ENCODE measurements at regions not wholly inside any gene's neighbourhood (a gene's known extent, or its start where the extent isn't known, plus 50 kb on each side); places are given as distances from the start of the nearest gene placed in this dataset.
"Not testable (repeated sequence)": the region's sequence is repeated elsewhere in the genome, so short reads cannot be mapped to it uniquely, and the experiment has no call there.

DNA sequence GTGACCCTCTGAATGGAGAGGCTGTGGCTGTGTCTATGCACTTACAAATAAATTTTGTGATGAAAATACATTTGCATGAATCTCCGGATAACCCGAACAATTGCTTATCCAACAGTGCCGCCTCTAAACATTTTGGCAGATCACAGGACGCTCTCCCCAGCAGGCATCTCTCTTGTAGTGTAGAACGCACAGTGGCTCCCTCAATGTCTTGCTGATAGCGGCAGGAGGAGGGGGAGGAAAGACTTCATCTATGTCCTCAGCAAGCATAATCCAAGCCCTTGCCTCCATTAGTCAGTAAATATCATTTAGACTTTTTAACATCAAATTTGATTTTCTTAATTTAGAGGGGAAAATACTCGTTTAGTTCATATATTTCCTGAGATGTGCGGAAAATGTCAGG lies 318.1 kb upstream of the IGF1R start:
- DNase-seq (ENCODE audit: low spot score): no peak

DNA sequence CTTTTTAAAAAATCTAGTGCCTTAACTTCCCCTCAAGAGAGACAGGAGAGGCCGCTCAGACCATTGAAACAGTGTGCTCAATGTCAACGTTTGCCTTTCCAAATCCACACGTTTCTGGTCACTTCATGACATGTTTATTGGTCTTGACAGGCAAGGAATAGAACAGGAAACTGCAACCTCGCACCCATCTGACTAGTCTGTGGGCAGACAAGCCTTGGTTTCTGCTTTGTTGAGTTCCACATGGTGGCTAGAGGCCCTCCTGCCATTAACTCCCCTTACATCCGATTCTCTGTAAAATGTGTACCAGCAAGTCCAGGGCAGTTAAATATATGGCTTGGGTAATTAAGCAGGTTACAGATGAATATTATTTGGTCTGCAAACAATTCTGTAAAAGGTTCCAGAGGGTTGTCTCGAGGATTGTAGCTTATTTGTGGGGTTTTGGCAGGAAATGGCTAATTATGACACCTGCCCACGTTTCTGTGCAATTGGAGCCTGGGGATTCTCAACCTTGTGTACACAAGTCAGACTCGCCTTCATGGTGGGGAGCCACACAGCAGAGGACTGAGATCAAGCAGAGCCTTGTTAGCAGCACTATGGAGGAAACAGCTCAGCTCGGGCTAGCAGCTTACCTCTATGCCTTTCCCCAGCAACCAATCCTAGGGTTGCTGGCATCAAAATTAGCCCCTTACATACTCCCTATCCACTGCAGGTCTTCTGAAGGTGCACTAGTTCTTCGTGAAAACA lies 317.5 kb upstream of the IGF1R start:
- DNase-seq (ENCODE audit: low spot score): no peak

DNA sequence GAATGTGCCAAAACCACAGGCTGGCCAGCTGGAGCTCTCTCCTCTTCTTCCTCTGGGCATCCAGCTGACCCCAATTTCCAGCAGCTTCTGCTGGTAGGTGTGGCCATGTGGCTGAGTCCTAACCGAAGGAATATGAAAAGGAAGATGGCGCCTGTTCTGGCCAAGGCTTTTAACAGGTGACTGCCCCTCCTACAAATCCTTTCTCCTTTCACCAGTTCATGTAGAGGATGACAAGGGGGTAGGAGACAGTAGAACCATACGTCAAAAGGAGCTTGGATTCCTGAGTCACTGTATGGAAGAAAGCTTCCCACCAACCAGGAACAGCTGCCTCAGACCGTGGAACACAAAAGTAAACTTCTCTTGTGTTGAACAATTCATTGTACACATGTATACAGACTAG lies 316.7 kb upstream of the IGF1R start:
- no peak for DNase-seq (ENCODE audit: low spot score)

DNA sequence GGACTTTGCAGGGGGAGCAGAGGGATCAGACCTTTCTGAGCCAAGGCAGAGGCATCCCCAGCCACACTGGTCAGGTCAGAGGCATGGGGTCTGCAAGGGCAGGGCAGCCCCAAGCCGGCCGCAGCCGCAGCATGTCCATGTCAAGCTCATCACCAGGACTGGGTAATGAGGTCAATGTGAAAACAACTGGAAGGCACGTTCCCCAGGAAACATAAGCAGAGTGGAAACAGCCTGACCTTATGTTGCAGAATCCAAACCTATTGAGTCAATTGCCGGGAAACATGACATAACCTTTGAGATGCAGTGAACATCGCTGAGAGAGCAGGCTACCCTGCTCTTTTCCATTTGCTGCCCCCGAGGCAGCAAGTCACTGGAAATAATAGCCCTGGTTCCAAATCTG lies 315.1 kb upstream of the IGF1R start:
- DNase-seq (ENCODE audit: low spot score): no peak

DNA sequence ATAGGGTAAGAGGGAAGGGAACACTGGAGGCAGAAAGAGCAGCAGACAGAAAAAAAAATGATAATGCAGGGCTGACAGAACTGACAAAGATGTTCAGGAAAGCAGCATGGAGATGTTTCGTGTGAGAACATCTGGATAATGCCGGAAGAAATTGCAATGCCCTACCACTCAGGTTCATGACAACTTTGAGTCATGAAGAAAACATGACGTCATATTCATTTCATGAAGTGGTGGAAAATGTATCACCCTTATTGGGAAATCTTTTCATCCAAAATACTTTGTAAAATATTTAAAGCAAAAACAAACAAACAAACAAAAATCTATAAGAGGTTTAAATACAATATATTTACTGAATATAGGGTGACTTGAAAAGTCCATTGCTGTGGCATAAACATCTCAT lies 305.4 kb upstream of the IGF1R start:
- no peak for DNase-seq (ENCODE audit: low spot score)

DNA sequence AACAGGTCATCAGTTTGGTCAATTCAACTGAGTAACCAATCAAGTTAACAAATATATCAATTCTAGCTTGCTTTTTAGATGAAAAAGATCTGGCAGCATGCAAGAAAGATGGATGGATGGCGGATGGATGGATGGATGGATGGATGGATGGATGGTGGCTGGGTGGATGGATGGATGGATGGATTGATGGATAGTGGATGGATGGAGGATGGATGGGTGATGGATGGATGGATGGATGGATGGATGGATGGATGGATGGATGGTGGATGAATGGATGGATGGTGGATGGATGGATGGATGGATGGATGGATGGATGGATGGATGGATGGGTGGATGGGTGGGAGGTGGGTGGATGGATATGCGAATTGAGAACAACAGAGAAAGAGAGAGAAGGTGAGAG lies 303.7 kb upstream of the IGF1R start:
- no peak for DNase-seq (ENCODE audit: low spot score)

DNA sequence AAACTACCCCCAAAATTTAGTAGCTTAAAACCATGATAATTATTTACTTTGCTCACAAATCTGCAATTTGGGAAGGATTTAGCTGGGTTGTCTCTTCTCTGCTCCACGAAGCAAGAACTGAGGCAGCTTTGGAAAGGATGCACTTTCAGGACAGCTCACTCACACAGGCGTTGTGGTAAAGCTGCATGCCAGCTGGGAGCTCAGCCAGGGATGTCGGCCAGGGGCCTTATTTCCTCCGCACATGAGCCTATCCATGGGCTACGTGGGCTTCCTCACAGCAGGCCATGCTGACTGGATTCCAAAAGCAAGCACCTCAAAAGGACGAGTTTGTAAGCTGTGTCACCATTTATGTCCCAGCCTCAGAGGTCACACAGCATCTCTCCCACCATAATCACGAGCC lies 301.3 kb upstream of the IGF1R start:
- no peak for DNase-seq (ENCODE audit: low spot score)

DNA sequence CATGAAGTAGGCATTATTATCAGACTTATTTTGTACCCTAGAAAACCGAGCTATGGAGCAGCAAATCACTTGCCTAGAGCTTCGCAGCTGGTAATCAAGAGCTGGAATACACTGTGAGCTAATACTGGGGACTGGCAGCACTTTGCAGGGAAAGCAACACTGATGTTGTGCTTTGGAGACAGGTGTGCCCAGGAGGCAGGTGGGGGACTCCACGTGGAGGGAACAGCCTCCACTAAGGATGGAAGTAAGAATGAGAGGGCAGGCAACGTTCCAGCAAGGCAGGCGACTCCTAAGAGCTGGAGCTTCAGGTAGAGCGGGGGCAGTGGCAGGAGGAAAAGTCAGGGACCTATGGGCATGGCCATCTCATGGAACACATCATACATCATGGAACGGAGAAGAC lies 300.5 kb upstream of the IGF1R start:
- DNase-seq (ENCODE audit: low spot score): no peak

DNA sequence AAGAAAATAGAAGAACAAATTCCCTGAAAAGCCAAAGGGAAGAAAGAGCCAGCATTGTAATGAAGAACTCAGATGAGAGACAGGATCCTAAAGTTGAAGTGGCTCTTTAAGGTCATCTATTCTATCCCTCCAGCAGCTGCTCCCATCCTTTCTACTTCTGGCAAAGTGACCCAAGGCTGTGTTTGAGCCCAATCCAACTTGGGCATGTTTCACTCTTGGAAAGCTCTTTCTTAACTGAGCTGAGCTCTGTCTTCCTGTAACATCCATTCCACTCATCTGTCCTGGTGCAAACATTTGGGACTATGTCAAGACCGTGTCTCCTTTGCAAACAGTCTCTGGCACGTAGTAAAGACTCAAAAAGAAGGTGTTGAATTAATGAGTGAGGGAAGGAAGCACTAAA lies 298.1 kb upstream of the IGF1R start:
- no peak for DNase-seq (ENCODE audit: low spot score)

DNA sequence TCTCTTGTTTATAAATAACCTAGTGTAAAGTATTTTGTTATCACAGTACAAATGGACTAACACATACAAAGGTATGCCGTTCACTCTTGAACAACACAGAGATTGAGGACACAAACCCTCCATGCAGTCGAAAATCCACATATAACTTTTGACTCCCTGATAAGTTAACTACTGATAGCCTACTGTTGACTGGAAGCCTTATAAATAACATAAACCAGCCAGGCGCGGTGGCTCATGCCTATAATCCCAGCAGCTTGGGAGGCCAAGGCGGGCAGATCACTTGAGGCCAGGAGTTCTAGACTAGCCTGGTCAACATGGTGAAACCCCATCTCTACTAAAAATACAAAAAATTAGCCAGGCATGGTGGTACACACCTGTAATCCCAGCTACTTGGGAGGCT lies 290.1 kb upstream of the IGF1R start:
- not testable (repeated sequence) for DNase-seq (ENCODE audit: low spot score)

DNA sequence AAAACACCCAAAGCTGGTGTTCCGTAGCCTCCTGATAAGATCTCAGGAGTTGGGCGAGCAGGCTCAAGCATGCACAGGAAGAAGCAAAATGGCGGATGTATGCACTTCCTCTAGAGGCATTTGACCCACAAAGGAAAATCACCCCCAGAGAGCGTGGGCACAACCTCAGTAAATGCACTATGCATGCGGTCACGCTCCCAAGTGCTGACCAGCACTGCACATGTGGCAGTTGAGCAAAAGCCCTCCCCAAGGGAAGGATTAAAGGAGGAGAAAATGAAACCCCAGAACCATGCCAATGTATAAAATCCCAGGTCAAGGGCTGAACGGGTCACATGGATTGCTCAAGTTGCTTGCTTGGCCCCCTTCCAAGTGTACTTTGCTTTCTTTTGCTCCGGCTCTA lies 289.4 kb upstream of the IGF1R start:
- no peak for DNase-seq (ENCODE audit: low spot score)

DNA sequence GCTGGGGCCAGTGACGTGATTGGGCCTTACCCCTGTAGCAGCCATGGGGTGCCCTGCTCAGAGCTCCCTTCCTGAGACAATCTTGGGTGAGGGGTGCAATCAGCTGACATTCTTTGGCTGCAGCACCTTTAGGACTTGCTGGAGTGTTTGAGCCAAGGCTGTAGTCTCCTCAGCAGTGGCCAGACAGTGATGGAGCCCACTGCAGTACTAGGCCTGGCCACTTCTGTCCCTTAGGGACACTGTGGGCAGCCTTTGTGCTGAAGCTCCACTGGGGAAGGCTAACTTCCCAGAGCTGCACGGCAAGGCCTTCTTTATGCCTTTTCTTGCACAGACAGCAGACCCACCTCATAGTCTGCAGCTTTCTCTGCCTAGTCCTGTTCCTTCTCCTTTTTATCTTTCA lies 284.9 kb upstream of the IGF1R start:
- DNase-seq (ENCODE audit: low spot score): no peak

DNA sequence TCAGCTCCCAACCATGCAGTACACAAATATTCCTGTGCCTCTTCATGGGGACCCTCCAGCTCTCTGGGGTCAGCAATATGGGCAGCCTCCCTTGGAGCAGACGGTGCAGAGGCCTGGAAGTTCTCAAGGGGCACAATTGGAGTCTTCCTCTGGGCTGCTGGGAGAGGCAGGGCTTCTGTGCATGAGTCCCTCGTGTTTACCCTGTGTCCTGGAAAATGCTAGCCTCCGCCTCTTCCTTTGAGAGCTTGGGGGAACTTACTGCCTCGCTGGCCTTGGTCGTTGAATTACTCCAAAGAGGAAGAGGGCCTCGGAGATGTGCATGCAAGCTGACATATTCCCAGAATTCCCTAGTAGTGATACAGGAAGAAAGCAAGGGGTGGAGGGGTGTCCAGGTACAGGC lies 284.4 kb upstream of the IGF1R start:
- no peak for DNase-seq (ENCODE audit: low spot score)

DNA sequence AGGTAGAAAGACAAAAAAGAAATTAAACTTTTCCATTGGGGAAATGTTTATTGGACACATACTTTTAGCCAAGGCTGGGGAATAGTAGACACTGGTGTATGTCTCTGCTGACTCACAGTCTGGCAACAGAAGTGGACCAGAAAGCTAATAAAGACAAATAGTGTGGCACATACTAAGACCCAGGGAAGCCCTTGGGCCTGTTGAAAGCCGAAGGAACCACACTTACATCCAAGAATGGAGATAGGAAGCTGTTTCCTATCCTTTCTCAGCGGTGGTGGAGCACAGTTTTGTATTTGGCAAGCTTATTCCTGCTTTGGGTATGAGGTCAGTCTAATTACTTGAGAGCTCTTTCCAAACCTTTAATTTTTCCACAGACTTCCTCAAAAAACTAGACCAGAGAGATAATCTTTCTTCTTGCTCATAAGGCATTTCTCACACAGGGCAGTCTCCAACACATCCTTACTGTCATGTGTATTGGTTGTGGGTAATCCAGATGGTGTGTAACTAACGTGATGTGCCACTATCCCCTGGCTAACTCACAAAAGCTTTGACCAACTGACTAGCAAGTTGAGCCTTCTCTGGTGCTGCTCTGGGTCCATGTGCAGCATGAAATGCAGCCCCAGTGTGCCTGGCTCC lies 279.1 kb upstream of the IGF1R start:
- DNase-seq (ENCODE audit: low spot score): no peak

DNA sequence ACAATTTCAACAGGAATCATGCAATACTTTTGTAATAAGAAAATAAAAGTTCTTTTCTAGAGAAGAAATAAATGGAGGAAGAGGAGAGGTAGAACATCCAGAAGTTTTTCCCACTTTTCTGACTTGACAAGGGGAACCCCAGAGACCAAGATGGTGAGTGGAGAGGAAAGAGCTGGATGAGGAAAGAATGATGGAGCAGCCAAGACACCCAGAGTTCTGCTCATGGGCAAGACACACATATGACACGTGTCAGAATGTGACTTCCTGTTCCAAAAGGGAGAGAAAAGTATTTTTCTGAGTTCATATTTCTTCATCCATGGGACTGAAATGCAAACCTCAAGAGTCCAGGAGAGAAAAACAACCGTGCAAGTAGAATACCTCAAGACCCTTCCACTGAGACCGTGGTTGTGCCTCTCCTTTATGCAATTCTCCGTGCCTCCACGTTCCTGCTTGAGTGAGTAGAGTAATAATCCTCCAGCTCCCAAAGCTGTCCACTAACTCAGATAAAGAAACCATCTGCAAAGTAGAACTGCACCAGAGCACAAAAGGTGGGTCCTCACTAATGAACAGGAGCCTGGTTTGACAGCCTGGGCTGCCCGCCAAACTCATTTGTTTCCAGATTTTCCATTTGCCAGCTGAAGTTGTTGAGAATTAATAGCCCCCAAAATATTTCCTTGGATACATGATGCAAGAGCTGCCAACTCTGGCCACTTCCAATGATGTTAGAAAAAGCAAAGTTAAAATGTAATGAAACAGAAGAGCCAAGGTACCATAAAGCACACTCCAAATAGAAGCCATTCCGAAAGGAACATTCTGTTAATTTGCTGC lies 272.6 kb upstream of the IGF1R start:
- no peak for DNase-seq (ENCODE audit: low spot score)

DNA sequence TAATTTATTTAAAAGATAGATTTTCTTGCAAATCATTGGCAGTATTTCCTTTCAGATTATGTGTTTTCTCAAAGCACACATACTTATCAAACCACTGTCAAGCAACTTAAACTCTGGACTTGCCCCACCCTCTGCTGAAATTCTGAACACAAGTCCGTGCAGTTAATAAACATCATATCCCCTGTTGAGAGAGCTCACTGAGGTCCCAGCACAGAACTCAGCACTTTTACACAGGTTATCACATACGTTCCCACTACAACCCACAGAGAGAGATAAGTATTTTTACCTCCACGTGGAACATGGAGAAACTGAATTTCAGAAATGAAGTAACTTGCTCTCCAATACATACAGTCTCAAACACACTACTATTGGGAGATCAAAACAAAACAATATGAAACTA lies 267.6 kb upstream of the IGF1R start:
- no peak for DNase-seq (ENCODE audit: low spot score)

DNA sequence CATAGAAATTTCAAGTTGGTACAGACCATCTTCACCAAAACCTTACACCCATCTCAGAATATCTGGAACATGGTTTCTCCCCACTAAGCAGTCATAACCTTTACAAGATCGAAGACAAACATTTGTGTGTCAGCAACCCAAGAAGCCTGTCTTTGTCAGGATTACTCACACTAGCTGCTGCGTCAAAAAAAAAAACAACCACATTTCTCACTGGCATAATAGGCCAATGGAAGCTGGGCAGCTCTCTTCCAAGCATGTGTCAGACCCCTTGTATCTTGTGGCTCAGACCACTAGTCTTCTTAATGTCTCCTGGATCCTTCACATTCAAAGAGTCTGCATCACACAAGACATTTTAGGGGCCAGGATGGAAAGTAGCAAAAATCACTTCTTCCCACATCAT lies 266.9 kb upstream of the IGF1R start:
- no peak for DNase-seq (ENCODE audit: low spot score)

DNA sequence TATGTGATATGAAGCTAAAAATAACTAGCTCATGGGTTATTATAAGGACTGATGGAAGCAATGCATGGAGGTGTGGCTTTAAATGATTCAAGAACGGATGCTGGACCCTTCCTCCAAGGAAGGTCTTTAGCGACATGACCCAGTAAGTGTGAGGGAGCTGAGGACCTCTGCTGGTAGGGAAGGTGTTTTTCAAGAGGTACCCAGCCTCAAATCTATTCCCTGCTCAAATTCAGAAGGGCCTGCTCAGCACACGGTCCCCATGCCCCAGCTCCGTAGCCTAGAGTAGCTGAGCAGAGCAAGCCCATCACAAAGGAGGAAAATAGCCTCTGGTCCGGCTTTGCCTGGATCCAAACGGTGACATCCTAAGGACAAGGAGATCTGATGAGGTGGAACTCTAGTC lies 266.2 kb upstream of the IGF1R start:
- no peak for DNase-seq (ENCODE audit: low spot score)

DNA sequence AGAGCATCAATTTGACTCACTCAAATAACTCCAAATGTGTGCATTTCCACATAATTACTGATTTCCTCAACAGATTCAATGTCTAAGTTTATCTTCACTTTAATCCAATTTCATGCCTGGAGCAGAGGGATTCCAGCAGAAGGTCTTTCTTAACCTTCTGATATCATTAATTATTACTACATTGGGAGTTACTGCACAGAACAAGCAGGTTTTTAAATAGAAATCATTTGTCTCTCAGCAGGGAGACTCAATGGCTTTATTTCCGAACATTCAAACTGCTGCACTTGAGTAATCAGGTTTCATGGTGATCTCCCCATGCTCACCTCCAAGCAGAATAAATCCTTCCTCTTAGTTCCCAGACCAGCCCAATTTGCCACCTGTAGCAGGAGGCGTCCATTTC lies 264.8 kb upstream of the IGF1R start:
- no peak for DNase-seq (ENCODE audit: low spot score)

DNA sequence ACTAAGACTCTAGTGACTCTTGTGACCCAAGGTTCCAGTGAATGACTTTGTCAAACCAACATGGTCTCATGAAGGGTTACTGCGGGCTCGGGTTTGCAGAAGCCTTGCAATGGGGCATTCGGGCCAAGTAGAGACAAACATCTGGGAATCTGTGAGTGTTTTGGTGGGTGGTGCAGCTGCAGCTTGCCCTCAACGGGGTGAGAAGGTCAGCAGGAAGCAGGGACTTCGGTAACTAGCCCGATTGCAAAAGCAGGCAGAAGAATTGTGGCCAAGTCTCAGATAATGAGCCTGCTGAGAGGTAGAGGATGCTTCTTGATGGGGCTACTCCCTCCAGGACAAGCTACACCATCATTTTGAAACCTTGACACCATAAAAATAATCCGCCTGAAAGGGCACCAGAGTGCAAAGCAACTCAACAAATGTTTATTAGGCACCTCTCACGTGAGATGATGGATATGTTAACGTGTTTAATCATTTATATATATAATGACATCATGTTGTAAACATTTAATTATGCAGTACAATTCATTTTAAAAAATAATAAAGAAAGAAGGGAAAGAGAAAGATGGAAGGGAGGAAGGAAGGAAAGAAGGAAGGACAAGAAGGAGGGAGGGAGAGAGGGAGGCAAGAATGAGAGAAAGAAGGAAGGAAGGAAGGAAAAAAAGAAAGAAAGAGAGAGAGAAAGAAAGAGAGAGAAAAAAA lies 263.9 kb upstream of the IGF1R start:
- DNase-seq (ENCODE audit: low spot score): no peak

DNA sequence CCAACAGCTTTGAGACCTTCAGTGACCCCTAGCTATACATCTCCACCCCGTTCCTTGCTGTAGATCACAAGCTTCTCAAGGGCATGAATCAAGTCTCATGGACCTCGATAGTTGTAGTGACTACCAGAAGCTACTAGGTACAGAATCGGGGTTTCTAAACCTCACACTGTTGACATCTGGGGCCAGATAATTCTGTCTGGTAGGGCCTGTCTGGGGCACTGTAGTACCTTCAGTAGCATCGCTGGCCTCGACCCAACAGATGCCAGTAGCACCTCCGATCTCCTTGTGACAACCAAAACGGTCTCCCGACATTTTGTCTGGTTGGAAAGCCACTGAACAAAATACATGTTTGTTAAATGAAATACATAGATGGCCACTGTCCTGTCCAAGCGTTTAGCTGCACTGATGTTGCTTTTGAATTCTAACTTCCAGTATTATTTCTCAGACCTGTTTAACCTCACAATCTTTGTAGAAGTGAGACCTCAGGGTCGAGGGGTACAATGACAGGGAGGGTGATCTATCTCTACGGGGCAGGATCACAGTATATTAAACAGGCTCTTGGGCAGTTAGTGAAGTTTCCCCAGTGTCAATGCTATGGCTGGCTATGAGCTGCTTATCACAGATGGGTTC lies 262.5 kb upstream of the IGF1R start:
- no peak for DNase-seq (ENCODE audit: low spot score)

DNA sequence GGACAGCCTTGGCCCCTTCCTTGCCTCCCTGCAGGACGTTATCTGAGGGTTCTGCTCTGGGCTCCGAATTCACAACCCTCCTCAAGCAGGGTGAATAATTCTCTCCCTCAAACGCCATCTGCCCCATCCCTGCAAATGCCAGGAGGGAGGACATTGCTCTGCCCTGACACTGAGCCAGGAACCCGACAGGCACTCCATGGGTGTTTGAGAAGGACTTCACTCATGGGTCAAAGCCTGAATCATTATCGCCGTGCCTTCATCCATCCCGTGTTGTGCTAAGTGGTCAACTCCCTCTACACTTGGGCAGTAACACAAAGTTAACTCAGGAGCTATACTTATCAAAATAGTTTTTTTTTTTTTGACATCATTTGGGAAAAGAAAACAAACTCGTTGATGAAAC lies 261.8 kb upstream of the IGF1R start:
- DNase-seq (ENCODE audit: low spot score): no peak
